Thyroid gland (tissue), 4 donors: ENCODE measurements at regions not wholly inside any gene's neighbourhood (a gene's known extent, or its start where the extent isn't known, plus 50 kb on each side); places are given as distances from the start of the nearest gene placed in this dataset.

Experiments used
- CTCF ChIP-seq, 6 experiments: fragments of 200-600 bp in 3 of 6; fragments of 450-650 bp in 3 of 6; sonication (generic) in 3 of 6; IDR thresholded peaks; one replicate each; pipeline ENCODE4 v1.5.1; 2016 to 2019; ENCODE audit warnings: antibody characterized with exemption in 6 of 6, mild to moderate bottlenecking in 2 of 6, inconsistent platforms in 1 of 6, moderate library complexity in 1 of 6
- POLR2A ChIP-seq, 2 donors: fragments of 450-650 bp; IDR thresholded peaks; one replicate each; pipeline ENCODE4 v1.6.1; 2017; ENCODE audit warnings: antibody characterized with exemption in 2 of 2, mild to moderate bottlenecking in 2 of 2, moderate library complexity in 1 of 2

GRCh38 chr6:51429017-51429712, 610.5 kb downstream of the TFAP2B start:
- TF ChIP-seq CTCF (IDR thresholded peaks at IDR 0.05) (no peak), POLR2A (IDR thresholded peaks at IDR 0.05) (no peak)
